GM18867 (cell line): ENCODE measurements at regions not wholly inside any gene's neighbourhood (a gene's known extent, or its start where the extent isn't known, plus 50 kb on each side); places are given as distances from the start of the nearest gene placed in this dataset.

Source experiments
- ATAC-seq: cut with Tn5 transposase; IDR thresholded peaks from one replicate; pipeline ENCODE4 v1.9.1; 2021; ENCODE audit warnings: mild to moderate bottlenecking, moderate library complexity; ENCODE audit not compliant: unreplicated experiment

- ATAC-seq = no peak
These were observed 340.0 kb upstream of the SFSWAP start for GRCh38 chr12:131370791-131371347.

- no peak for ATAC-seq
These were observed 339.3 kb upstream of the SFSWAP start for GRCh38 chr12:131371401-131372170.

- ATAC-seq = no peak
These were observed 338.8 kb upstream of the SFSWAP start for GRCh38 chr12:131372171-131372475.

- ATAC-seq = no peak
These were observed 338.1 kb upstream of the SFSWAP start for GRCh38 chr12:131372706-131373195.

- no peak for ATAC-seq
These were observed 335.5 kb upstream of the SFSWAP start for GRCh38 chr12:131375261-131375971.

GRCh38 chr12:131375972-131376345 is 334.9 kb upstream of the SFSWAP start:
- no peak for ATAC-seq

- ATAC-seq = no peak
These were observed 332.6 kb upstream of the SFSWAP start for GRCh38 chr12:131378176-131378842.

GRCh38 chr12:131378861-131379665 is 331.8 kb upstream of the SFSWAP start:
- no peak for ATAC-seq

- no peak for ATAC-seq
These were observed 331.2 kb upstream of the SFSWAP start for GRCh38 chr12:131379738-131380137.

- no peak for ATAC-seq
These were observed 330.5 kb upstream of the SFSWAP start for GRCh38 chr12:131380220-131380964.

- no peak for ATAC-seq
These were observed 329.8 kb upstream of the SFSWAP start for GRCh38 chr12:131380965-131381705.

- ATAC-seq = no peak
These were observed 329.0 kb upstream of the SFSWAP start for GRCh38 chr12:131381716-131382430.

- no peak for ATAC-seq
These were observed 327.6 kb upstream of the SFSWAP start for GRCh38 chr12:131383291-131383690.

GRCh38 chr12:131383741-131384543 is 326.9 kb upstream of the SFSWAP start:
- no peak for ATAC-seq

- ATAC-seq = no peak
These were observed 326.4 kb upstream of the SFSWAP start for GRCh38 chr12:131384544-131384855.

- ATAC-seq = no peak
These were observed 325.4 kb upstream of the SFSWAP start for GRCh38 chr12:131385313-131386166.

GRCh38 chr12:131386167-131386521 is 324.7 kb upstream of the SFSWAP start:
- ATAC-seq = no peak
